Activated naive CD8-positive, alpha-beta T cell treated with anti-CD3 and anti-CD28 coated beads, Interleukin-2, amount 10 ng/mL, durations not matched to agents 7 days and 5 days (primary cell): ENCODE measurements at regions not wholly inside any gene's neighbourhood (a gene's known extent, or its start where the extent isn't known, plus 50 kb on each side); places are given as distances from the start of the nearest gene placed in this dataset.

ENCODE experiments used
- ATAC-seq: fragments of 150-1000 bp; cut with Tn5 transposase; one replicate; pipeline ENCODE4 v1.10.0; 2021; ENCODE audit warnings: low read depth, moderate library complexity
- POLR2A ChIA-PET: fragments of 350-600 bp; sonication (Branson Sonifier 250); formaldehyde crosslinking; loops from one replicate; lab custom pipeline; 2021; ENCODE audit warnings: antibody characterized with exemption; lab: Charles Lee
- DNase-seq: peaks from one replicate; pipeline ENCODE4 v3.0.0; 2021
- H3K27ac Mint-ChIP-seq: one replicate; pipeline ENCODE4 v1.8.0; 2022; ENCODE audit warnings: mild to moderate bottlenecking, mixed read lengths
- H3K27me3 Mint-ChIP-seq: one replicate; pipeline ENCODE4 v1.8.0; 2022; ENCODE audit warnings: mild to moderate bottlenecking, moderate library complexity, mixed read lengths
- H3K36me3 Mint-ChIP-seq: one replicate; pipeline ENCODE4 v1.8.0; 2021; ENCODE audit warnings: mild to moderate bottlenecking, mixed read lengths
- H3K4me1 Mint-ChIP-seq: one replicate; pipeline ENCODE4 v1.8.0; 2021; ENCODE audit warnings: mixed read lengths
- H3K4me3 Mint-ChIP-seq: one replicate; pipeline ENCODE4 v1.8.0; 2022; ENCODE audit warnings: mild to moderate bottlenecking, moderate library complexity, mixed read lengths
- H3K9me3 Mint-ChIP-seq: one replicate; pipeline ENCODE4 v1.8.0; 2021; ENCODE audit warnings: mixed read lengths

DNA sequence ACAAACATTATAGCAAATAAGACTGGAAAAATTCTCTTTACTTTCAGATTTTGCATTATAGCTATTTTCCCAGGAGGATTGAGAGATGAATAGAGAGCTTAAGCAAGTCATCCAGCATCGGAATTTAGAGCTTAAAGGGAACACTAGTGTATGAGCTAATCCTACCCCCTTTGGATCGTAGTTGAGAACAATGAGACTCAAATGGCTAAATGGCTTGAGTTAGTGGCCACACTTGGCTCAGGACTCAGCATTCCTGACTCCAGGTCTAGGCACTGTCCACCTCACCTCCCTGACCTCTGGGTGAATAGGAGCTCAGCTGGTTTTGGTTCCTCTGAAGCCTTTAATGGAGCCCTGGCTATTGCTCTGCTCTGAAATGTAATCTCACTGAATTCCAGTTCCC is 97.5 kb upstream of the CXCR4 start:
- no peaks in the 10 kb centered on the region for H3K9me3 Mint-ChIP-seq
- ATAC-seq: no peak
- H3K4me3 Mint-ChIP-seq: no peak overlapping the region
- no peak for DNase-seq
- no peak overlapping the region for H3K27ac Mint-ChIP-seq
- H3K36me3 Mint-ChIP-seq: peaks cover 2% of the 10 kb centered on the region
- H3K4me1 Mint-ChIP-seq: peaks cover 16% of the 10 kb centered on the region
- H3K27me3 Mint-ChIP-seq: peaks cover 7% of the 10 kb centered on the region
- POLR2A ChIA-PET: no interaction called here

DNA sequence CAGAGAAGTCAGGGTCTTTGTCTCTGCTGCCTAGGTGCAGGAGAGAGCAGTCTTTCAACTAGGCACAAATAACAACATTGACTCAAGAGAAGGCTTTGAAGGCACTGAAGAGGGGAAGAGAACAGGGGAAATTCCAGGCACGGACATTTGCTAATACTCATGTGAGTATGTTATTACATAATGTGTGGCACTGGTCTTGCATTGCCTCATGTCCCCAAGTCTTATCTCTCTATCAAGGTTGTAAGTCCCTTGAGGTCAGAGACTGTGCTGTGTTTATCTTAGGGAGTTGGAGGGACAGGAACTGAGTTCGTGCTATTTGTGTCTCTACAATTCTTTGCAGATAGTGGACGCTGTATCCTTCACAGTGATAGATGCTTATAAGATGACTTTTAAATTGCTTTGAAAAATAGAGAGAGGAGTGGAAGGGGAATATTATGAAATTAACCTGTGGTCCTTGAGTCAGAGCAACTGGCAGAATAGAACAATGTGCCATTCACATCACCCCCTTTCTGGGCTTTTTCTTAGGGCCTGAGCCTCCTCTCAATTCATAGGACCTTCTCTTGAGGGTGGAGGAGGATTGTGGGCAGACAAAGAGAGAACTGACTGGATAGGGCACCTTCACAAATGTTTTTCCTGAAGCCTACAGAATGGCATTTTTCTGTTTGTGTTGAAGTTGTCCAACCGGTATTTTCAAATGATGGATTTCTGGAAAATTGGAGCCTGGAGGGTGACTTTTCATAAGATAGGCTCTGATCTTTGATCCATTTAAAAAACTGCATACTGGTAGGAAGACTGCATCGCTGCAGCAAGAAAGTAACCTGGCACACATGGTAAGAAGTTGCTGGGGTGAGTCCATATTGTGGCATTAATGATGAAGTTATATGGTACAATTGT is 96.6 kb upstream of the CXCR4 start:
- Mint-ChIP-seq H3K4me1 (peaks cover 16% of the 10 kb centered on the region), H3K9me3 (no peaks in the 10 kb centered on the region), H3K36me3 (no peaks in the 10 kb centered on the region), H3K27ac (no peak overlapping the region), H3K4me3 (no peak overlapping the region), H3K27me3 (peaks cover 3% of the 10 kb centered on the region)
- DNase-seq: no peak
- POLR2A ChIA-PET: no interaction called here
- ATAC-seq: no peak

DNA sequence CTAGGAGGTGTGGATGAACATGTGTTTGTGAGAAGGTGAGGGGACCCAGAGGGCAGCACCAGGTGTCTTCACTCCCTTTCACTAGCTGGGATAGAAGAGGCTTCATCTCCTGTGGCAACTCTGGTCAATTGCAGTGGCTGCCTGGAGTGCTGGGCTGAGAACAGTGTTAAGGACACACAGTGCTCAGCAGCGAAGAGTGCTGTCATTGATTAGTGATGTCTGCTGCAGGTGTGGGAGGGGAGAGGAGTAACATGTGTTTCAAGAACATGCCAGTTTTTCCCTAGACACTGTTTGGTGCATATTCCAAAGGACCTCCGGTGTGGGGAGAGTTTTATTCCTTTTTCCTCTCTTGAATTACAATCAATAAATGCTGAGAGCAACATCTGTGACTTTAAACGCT is 95.9 kb upstream of the CXCR4 start:
- H3K27me3 Mint-ChIP-seq: no peaks in the 10 kb centered on the region
- H3K9me3 Mint-ChIP-seq: peaks cover 2% of the 10 kb centered on the region
- peaks cover 4% of the 10 kb centered on the region for H3K36me3 Mint-ChIP-seq
- no peak overlapping the region for H3K4me3 Mint-ChIP-seq
- H3K4me1 Mint-ChIP-seq: peaks cover 16% of the 10 kb centered on the region
- ATAC-seq (no peak), DNase-seq (no peak)
- no peak overlapping the region for H3K27ac Mint-ChIP-seq
- POLR2A ChIA-PET: no interaction called here

DNA sequence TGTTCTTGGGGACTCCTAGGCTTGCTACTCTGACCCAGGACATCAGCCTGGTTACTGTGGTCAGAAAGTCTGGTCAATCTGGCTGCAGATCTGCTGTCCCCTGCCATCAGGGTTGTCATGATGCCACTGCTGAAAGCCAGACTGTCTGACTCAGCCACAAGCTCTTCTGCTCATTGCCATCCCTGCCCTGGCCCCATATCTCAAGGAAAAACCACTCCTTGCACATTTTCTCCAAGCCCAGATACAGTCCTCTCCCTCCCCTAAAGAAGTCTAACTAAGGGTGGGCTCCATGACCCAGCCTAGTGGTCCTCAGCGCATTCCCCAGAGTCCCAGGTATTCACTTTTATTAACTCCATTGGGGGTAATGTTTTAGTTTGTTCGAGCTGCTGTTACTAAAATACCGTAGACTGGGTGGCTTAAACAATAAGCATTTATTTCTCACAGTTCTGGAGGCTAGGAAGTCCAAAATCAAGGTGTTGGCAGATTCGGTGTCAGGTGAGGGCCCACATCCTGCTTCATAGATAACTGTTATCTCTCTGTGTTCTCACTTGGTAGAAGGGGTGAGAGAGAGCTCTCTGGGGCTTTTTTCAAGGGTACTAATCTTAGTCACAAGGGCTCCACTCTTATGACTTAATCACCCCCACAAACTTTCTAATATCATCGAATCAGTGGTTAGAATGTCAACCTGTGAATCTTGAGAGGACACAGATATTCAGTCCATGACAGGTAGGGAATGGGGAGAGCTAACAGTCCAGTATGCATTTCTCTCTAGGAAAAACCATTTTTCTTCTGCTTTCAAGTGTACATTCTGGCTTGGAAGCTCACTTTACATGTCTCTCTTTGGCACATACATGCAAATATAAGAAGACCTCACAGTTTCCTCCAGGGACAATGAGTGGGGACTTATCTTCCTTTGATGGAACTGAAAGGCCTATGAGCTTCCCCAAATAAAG is 94.8 kb upstream of the CXCR4 start:
- ATAC-seq (peak; percentile 81), DNase-seq (no peak)
- H3K27me3 Mint-ChIP-seq: no peaks in the 10 kb centered on the region
- H3K27ac Mint-ChIP-seq: peak overlapping the region; percentile 35
- H3K36me3 Mint-ChIP-seq: peaks cover 4% of the 10 kb centered on the region
- peaks cover 2% of the 10 kb centered on the region for H3K9me3 Mint-ChIP-seq
- no peak overlapping the region for H3K4me3 Mint-ChIP-seq
- POLR2A ChIA-PET: interaction anchor here (1.5 kb wide), 1 partner anchor 30 kb away, joined by 4 read pairs; no protein-coding TSS in a partner anchor
- peaks cover 16% of the 10 kb centered on the region for H3K4me1 Mint-ChIP-seq

DNA sequence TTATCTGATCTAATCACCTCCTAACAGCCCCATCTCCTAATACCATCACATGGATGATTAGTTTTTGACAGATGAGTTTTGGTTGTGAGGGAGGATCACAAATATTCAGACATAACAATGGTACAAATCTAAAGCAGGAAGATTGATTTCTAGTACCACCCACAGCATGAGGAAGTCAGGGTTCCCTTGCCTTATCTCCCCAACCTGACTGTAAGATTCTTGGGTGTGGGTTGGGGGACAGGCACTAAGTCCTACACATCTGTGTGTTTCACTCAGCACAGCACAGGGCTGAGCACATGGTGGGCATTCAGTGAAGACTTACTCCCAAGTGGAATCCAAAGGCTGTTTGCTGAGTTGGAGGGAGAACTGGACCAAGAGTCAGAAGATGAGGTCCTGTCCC is 93.8 kb upstream of the CXCR4 start:
- peaks cover 4% of the 10 kb centered on the region for H3K36me3 Mint-ChIP-seq
- ATAC-seq (no peak), DNase-seq (no peak)
- POLR2A ChIA-PET: interaction anchor here (1.5 kb wide), 1 partner anchor 31 kb away, joined by 4 read pairs; no protein-coding TSS in a partner anchor
- H3K9me3 Mint-ChIP-seq: peaks cover 2% of the 10 kb centered on the region
- H3K4me3 Mint-ChIP-seq: no peak overlapping the region
- no peak overlapping the region for H3K27ac Mint-ChIP-seq
- H3K27me3 Mint-ChIP-seq: no peaks in the 10 kb centered on the region
- H3K4me1 Mint-ChIP-seq: peaks cover 16% of the 10 kb centered on the region

DNA sequence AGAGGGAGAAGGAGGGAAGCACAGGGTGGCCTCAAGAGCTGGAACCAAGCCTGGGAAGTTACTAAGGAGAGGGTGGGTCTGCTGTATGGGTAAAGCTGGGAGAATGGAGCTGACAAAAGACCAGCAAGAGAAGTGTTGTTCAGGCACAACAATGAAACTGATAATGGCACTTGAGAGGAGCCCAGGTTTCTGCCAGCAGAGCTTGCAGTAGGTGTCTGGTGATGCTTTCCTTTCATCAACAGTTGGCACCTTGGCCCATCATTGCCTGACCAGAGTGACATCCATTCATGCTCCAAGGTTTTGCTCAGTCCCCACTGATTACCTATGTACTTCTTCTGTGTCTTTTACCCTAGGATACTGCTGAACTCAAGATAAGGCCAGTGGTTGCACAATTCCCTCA is 92.9 kb upstream of the CXCR4 start:
- Mint-ChIP-seq H3K4me3 (no peak overlapping the region), H3K27me3 (no peaks in the 10 kb centered on the region), H3K4me1 (peaks cover 16% of the 10 kb centered on the region), H3K9me3 (peaks cover 2% of the 10 kb centered on the region), H3K36me3 (peaks cover 4% of the 10 kb centered on the region), H3K27ac (no peak overlapping the region)
- POLR2A ChIA-PET: no interaction called here
- ATAC-seq (no peak), DNase-seq (no peak)

DNA sequence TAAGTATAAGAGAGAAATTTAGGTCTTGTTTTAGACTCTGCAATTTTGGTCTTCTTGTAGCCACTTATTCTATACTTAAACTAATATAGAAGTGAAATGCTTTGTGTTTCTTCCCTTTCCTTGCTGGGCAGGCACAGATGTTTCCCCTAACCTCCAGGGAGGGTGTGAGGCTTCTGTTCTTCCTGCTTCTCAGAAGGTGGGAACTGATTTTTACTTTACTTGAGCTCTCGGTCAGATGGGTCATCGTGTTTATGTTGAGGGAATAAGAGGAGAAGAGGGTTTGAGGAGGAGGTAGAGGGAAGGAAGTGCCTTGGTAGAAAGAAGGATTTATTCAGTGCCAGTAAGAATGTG is 92.5 kb upstream of the CXCR4 start:
- H3K4me1 Mint-ChIP-seq: peaks cover 16% of the 10 kb centered on the region
- no peak for DNase-seq
- no peak overlapping the region for H3K27ac Mint-ChIP-seq
- peaks cover 4% of the 10 kb centered on the region for H3K36me3 Mint-ChIP-seq
- no peak overlapping the region for H3K4me3 Mint-ChIP-seq
- H3K27me3 Mint-ChIP-seq: no peaks in the 10 kb centered on the region
- POLR2A ChIA-PET: no interaction called here
- no peak for ATAC-seq
- H3K9me3 Mint-ChIP-seq: peaks cover 2% of the 10 kb centered on the region

DNA sequence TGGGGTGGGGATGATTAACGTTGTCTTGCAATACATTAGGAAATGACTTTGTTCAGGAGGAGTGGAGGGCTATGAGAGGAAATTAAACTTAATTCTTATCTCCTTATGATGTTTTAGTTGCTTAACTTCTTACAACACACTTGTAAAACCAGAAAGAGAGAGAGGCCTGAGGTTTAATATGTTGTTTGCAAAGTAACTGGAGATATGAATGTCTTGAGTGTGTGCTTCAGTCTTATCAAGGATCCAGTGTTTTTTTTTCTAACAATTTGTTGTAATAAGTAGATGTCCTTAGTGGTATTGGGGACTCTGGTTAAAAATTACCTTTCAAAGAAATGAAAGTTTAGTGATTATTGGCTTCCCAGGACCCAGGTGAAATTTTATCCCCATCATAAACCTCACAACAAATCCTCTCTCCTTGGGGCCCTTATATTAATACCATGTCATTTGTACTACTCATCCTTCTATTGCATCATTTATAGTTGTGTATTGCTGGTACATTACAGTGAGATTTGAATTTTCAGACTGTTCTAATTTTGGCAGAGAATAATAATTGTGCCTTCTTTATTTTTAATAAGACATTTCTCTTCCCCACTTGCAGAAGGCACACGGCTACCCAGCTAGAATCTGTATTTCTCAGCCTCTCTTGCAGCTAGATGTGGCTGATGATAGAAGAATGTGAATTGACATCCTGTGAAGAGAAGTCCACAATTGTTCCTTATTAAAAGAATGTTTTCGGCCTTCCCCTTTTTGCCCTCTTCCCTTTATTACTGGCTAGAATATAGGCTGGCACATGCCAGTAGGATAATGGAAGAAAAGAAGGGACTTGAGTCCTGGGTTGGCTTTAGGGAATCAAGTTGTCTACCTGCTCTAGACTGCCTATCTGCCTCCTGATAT is 91.9 kb upstream of the CXCR4 start:
- Mint-ChIP-seq H3K4me3 (no peak overlapping the region), H3K4me1 (peaks cover 16% of the 10 kb centered on the region), H3K36me3 (peaks cover 4% of the 10 kb centered on the region), H3K27me3 (no peaks in the 10 kb centered on the region), H3K9me3 (peaks cover 2% of the 10 kb centered on the region), H3K27ac (no peak overlapping the region)
- no peak for ATAC-seq
- POLR2A ChIA-PET: no interaction called here
- no peak for DNase-seq

DNA sequence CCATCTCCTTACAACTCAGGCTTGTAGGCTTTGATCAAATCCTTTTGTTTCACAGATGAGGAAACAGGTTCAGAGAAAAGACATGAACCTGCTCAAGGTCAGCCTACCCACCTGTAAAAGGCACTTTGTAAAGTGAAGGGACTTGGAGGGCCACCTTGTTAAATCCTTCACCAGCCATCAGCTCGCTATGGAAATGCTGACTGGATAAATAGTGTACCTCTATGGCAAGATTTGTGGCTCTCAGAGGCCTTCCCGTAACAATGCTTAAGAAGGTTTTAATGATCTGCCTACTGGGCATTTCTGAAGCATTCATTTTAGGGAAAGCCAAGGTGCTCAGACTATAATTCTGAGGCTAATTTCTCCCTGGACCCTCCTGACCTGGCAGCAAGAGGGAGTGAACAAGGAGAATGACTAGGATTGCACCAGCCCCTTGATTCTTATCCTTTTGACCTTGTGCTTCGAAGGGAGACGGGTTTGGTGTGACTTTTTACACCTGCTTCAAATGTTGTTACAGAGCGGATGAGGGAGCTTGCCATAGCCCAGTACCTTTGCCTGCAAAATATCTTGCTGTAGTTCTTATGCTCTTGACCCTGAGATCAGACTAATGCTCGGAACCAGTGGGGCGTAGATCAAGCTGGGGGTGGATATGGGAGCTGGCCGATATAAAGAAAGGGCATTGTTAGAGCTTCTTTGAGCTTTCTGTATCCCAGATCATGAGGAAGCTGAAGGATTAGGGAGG is 90.9 kb upstream of the CXCR4 start:
- H3K9me3 Mint-ChIP-seq: peaks cover 2% of the 10 kb centered on the region
- no peaks in the 10 kb centered on the region for H3K27me3 Mint-ChIP-seq
- H3K4me3 Mint-ChIP-seq: no peak overlapping the region
- POLR2A ChIA-PET: no interaction called here
- no peak for ATAC-seq
- no peak for DNase-seq
- peaks cover 16% of the 10 kb centered on the region for H3K4me1 Mint-ChIP-seq
- H3K36me3 Mint-ChIP-seq: peaks cover 4% of the 10 kb centered on the region
- no peak overlapping the region for H3K27ac Mint-ChIP-seq

DNA sequence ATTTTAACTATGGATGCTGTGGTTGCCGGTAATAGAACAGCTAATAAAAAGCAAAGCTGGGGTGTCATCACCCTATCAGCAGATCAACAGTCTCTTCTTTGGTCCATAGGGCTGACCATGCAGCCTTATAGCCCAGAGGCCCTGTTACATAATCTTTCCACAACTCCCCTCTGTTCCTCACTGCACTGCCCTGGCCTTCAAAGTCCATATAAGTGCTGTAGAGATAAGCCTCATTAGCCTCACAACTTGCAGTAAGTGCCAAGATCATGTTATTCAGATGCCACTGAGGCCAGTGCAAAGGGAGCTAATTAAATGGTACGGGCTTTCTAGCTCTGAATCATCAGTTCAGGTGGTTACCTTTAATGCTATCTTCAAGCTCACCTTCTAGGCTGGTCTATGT is 89.7 kb upstream of the CXCR4 start:
- peaks cover 7% of the 10 kb centered on the region for H3K4me1 Mint-ChIP-seq
- POLR2A ChIA-PET: no interaction called here
- DNase-seq (no peak), ATAC-seq (no peak)
- no peaks in the 10 kb centered on the region for H3K27me3 Mint-ChIP-seq
- H3K4me3 Mint-ChIP-seq: no peak overlapping the region
- H3K9me3 Mint-ChIP-seq: peaks cover 6% of the 10 kb centered on the region
- peaks cover 4% of the 10 kb centered on the region for H3K36me3 Mint-ChIP-seq
- H3K27ac Mint-ChIP-seq: no peak overlapping the region

DNA sequence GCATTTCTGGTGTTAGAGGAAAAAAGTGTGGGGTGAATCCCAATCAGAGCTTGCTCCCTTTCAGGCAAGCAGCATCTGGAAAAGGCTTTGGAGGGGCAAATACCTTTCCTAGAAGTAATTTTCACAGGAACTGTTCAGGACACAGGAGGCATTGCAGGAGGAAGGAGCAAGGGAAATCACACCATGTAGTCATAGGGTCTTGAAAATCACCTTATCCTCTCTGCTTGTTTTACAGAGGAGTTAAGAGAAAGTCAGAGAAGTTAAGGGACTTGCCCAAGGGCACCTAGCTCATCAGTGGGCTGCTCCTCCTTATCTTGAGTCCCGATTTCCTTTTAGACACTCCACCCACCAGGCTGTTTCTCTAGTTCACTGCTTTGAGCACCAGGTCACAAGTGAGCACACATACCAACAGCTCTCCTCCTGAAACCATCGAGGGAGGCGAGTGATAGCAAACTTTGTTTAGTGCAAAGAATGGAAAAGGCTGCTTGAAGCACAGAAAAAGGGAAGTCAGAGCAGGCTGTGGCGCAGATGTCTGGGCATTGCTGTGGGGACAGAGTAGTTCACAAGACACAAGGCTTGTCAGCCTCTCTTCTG is 89.2 kb upstream of the CXCR4 start:
- Mint-ChIP-seq H3K36me3 (peaks cover 4% of the 10 kb centered on the region), H3K4me1 (peaks cover 2% of the 10 kb centered on the region), H3K4me3 (no peak overlapping the region), H3K27me3 (no peaks in the 10 kb centered on the region), H3K27ac (no peak overlapping the region), H3K9me3 (peaks cover 11% of the 10 kb centered on the region)
- ATAC-seq: no peak
- POLR2A ChIA-PET: no interaction called here
- no peak for DNase-seq

DNA sequence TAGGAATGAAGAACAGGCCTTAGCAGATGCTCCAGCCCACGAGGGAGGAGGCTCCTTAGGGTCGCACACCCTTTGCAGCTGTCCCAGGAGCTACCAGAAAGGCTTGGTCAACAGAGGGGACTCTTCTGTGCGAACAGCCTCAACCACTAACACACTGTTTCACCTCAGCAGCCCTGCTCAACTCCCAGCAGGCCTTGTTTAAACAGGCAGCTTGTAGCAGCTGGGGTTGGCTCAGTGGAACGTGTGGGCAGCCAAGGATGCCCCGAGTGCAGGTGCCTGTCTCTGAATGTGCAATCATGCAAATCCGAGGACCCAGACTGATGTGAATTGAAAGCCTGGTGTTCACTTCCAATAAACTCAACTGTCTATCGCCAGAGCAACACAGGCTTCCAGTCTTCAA is 88.7 kb upstream of the CXCR4 start:
- DNase-seq (no peak), ATAC-seq (no peak)
- Mint-ChIP-seq H3K4me1 (peaks cover 1% of the 10 kb centered on the region), H3K4me3 (no peak overlapping the region), H3K9me3 (peaks cover 11% of the 10 kb centered on the region), H3K27ac (no peak overlapping the region), H3K27me3 (no peaks in the 10 kb centered on the region), H3K36me3 (peaks cover 4% of the 10 kb centered on the region)
- POLR2A ChIA-PET: no interaction called here
